ENCODE measurements at regions not wholly inside any gene's neighbourhood (a gene's known extent, or its start where the extent isn't known, plus 50 kb on each side); places are given as distances from the start of the nearest gene placed in this dataset.

- no peak for DNase-seq (ENCODE audit: extremely low read depth in 1 of 11, low read depth in 9 of 11, low spot score in 4 of 11)
These were observed 54.4 kb upstream of the PIK3R1 start for GRCh38 chr5:68161156-68161555.

DNA sequence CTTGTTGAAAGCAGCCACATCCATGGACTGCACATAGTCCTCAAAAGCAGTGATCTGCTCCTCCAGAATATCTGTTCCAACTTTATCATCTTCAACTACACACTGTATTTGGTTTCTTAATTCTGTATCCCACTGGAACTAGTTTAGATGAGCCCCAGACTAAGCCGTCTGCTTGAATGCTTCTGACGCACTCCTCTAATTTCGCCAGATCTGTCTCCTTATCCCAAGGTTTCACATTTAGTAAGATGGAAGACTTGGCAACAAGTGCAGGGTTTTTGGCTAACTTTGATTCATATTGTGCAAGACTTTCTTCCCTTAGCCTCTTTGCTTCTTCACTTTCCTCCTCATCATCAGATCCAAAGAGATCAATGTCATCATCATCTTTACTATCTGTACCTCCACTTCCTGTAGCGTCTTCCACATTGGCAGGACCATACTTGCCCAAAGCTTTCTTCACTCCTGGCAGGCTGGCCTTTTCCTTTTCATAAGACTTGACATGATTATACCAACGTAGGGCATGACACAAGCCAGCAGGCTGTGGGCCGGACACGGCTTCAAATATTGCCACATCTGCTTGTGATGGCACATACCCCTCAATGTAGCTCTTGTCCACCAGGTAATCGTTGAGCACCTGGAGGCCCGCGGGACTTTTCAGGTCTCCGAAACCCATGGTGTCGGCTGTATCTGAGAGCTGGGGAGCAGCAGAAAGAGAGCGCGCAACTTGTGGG lies 56.2 kb upstream of the PIK3R1 start:
- no peak for DNase-seq (ENCODE audit: extremely low read depth in 1 of 11, low read depth in 9 of 11, low spot score in 4 of 11)

DNA sequence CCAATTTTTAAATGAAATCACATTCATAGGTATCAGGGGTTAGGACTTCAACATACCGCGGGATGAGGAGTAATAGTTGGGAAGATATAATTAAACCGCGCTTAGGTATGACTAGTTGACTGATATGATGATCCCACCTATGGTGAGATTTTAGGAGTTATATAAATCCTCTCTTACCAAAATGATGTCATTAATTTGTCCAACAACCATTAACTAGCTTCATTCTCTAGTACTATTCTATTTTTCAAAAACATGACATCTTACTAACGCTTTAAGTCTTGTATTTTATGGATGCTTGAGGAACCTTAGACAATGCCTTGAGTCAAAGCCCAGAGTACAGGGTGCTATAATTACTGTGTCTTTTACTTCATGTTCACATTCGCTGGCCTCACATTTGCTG lies 59.6 kb upstream of the PIK3R1 start:
- DNase-seq (ENCODE audit: extremely low read depth in 1 of 11, low read depth in 9 of 11, low spot score in 4 of 11), result no peak

DNA sequence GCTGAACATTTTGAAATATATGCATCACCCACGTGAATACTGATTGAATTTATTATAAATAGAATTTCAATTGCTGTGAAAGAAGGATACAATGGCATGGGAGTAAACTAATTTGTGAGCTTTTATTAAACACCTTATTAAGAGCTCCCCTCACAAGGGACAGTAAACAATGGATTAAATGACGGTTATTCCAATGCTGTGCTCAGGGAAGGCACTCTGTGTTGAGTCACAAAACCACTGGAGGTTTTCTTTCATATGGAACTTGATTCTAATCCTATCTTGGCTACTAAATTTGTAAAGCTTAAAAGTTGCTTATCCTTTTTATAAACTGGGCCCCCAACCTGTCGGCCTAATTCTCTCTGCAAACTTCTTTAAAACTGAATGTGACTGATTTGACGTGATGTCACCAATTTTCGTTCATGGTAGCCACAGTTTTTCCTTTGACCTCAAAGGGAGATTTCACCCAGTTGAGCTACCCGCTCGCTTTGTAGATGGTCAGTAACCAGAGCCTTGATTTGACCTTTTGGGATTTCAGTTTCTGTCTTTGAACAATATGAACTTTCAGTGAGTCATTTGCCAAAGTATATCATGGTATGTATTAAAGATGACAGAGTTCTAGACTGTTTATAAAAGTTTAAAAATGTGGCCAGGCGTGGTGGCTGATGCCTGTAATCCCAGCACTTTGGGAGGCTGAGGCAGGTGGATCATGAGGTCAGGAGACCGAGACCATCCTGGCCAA lies 61.3 kb upstream of the PIK3R1 start:
- DNase-seq (ENCODE audit: extremely low read depth in 1 of 11, low read depth in 9 of 11, low spot score in 4 of 11), result no peak

GRCh38 chr5:68151812-68152211 lies 63.7 kb upstream of the PIK3R1 start:
- no peak for DNase-seq (ENCODE audit: extremely low read depth in 1 of 11, low read depth in 9 of 11, low spot score in 4 of 11)

- no peak for DNase-seq (ENCODE audit: extremely low read depth in 1 of 11, low read depth in 9 of 11, low spot score in 4 of 11)
These were observed 66.4 kb upstream of the PIK3R1 start for GRCh38 chr5:68149189-68149588.

DNA sequence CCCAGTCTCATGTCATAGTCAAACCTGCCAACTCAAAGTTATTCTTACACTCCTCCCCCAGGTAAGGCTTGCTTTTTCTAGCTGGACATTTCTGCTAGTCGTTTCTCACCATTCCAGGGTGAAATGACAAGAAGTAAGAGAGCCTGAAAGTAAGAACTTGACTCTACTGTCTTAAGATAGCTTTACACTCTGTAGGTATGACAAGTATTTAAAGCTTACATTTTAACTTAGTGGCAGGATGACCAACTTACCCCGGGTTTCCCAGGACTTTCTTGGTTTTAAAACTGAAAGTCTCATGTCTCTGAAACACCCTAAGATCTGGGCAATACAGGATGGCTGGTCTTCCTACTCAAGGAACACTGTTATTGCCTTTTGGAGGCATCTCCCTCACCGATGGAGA lies 67.5 kb upstream of the PIK3R1 start:
- no peak for DNase-seq (ENCODE audit: extremely low read depth in 1 of 11, low read depth in 9 of 11, low spot score in 4 of 11)

DNA sequence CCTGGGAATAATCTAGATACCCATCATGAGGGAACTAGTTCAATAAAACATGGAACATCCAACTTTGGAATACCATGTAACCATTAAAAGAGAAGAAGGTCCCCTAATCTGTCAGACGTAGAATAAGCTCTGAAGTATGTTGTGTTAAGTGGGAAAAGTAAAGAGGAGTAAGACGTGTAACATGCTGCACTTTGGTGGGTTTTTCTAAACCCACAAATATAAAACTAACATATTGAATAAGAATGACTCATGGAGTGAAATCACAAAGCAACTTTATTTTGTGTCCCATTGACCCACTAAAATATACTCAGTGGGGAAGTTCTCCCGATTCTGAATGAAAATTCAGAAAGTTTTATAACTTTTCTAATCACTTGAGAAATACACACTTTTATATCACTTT lies 67.9 kb upstream of the PIK3R1 start:
- no peak for DNase-seq (ENCODE audit: extremely low read depth in 1 of 11, low read depth in 9 of 11, low spot score in 4 of 11)

- DNase-seq (ENCODE audit: extremely low read depth in 1 of 11, low read depth in 9 of 11, low spot score in 4 of 11), result no peak
These were observed 74.1 kb upstream of the PIK3R1 start for GRCh38 chr5:68141494-68141893.

GRCh38 chr5:68140763-68141162 lies 74.8 kb upstream of the PIK3R1 start:
- no peak for DNase-seq (ENCODE audit: extremely low read depth in 1 of 11, low read depth in 9 of 11, low spot score in 4 of 11)

- DNase-seq (ENCODE audit: extremely low read depth in 1 of 11, low read depth in 9 of 11, low spot score in 4 of 11), result no peak
These were observed 75.7 kb upstream of the PIK3R1 start for GRCh38 chr5:68139611-68140441.

GRCh38 chr5:68137511-68138140 lies 77.9 kb upstream of the PIK3R1 start:
- no peak for DNase-seq (ENCODE audit: extremely low read depth in 1 of 11, low read depth in 9 of 11, low spot score in 4 of 11)

DNA sequence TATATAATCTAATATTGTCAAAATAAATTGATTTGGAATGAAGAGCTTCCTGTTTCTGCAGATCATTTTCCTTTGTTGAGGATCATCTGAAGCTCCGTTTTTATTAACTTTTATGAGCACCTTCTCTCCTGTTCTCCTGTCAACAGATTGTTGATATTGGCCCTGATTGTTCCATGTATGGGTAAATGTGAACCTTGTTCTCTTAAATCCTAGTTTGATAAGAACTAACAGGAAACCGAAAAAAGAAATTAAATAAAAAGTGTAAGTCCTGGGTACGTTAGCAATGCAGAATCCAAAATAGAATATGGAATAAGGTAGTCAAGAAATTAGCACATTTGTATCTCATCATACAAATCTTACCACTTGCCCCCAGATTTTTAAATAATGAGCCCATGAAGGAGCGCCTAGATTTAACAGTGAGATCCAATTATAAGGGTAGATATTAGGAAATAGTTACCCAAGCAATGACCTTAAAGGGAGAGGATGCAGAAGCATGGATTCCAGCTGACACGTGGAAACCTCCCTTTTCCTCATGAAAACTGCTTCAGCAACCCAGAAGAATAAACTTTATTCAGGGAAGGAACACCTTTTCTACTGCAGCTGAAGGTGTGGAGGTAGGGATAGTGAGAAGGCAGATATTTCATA lies 80.8 kb upstream of the PIK3R1 start:
- no peak for DNase-seq (ENCODE audit: extremely low read depth in 1 of 11, low read depth in 9 of 11, low spot score in 4 of 11)

- DNase-seq (ENCODE audit: extremely low read depth in 1 of 11, low read depth in 9 of 11, low spot score in 4 of 11), result no peak
These were observed 81.4 kb upstream of the PIK3R1 start for GRCh38 chr5:68134033-68134668.

DNA sequence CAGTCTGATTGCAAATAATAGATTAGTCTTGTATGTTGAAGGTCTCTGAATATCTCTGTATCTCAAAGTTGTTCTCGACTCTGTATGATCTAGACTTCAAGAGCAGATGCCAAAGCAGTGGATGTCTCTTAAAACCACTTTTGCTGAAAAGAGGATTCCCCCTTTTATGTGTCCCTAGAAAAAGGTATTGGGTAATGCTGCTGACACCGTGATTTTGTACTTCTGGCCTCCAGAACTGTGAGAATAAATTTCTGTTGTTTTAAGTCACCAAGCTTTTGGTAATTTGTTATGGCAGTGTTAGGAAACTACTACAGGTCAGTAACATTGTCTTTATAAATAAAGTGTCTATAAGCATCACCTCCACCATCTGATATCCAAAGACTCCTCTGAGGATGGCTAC lies 85.3 kb upstream of the PIK3R1 start:
- no peak for DNase-seq (ENCODE audit: extremely low read depth in 1 of 11, low read depth in 9 of 11, low spot score in 4 of 11)

- DNase-seq (ENCODE audit: extremely low read depth in 1 of 11, low read depth in 9 of 11, low spot score in 4 of 11), result no peak
These were observed 86.2 kb upstream of the PIK3R1 start for GRCh38 chr5:68129364-68129763.

GRCh38 chr5:68126886-68127285 lies 88.7 kb upstream of the PIK3R1 start:
- DNase-seq (ENCODE audit: extremely low read depth in 1 of 11, low read depth in 9 of 11, low spot score in 4 of 11), result no peak

GRCh38 chr5:68122439-68123328 lies 92.9 kb upstream of the PIK3R1 start:
- no peak for DNase-seq (ENCODE audit: extremely low read depth in 1 of 11, low read depth in 9 of 11, low spot score in 4 of 11)
